Body of pancreas (tissue), 4 donors: ENCODE measurements at regions not wholly inside any gene's neighbourhood (a gene's known extent, or its start where the extent isn't known, plus 50 kb on each side); places are given as distances from the start of the nearest gene placed in this dataset.

Experiments
- CTCF ChIP-seq, 7 experiments: fragments of 450-650 bp in 4 of 7; fragments of 200-600 bp in 3 of 7; sonication (generic) in 3 of 7; IDR thresholded peaks; one replicate each; pipeline ENCODE4 v1.5.1; 2016 to 2019; ENCODE audit warnings: antibody characterized with exemption in 7 of 7
- POLR2A ChIP-seq, 3 donors: fragments of 450-650 bp; IDR thresholded peaks; one replicate each; pipeline ENCODE4 v1.6.1; 2016; ENCODE audit warnings: antibody characterized with exemption in 3 of 3, mild to moderate bottlenecking in 2 of 3

DNA sequence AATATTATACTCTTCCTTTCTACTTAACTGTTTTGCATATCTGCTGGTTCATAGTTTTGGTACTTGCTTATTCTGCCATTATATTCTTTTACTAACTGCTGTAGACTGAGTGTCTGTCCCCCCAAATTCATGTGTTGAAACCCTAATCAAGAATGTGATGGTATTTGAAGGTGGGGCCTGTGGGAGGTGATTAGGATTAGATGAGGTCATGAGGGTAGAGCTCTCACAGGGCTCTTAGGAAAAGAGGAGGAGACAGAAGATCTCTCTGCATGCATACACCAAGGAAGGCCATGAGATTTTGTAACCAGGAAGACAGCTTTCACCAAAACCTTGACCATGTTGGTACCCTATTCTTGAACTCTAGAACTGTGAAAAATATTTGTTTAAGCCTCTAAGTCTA lies 354.1 kb upstream of the B3GALT2 start:
- TF ChIP-seq CTCF (IDR thresholded peaks at IDR 0.05), result no peak
- TF ChIP-seq POLR2A (IDR thresholded peaks at IDR 0.05), result no peak
